ENCODE measurements at regions not wholly inside any gene's neighbourhood (a gene's known extent, or its start where the extent isn't known, plus 50 kb on each side); places are given as distances from the start of the nearest gene placed in this dataset.

GRCh38 chr18:27899893-27900292 is 277.0 kb downstream of the CDH2 start:
- Histone ChIP-seq H3K79me2 (ENCODE audit: low read depth) (no peaks in the 10 kb centered on the region), H3K4me3 (no peak overlapping the region), H3K4me2 (no peak overlapping the region), H2AFZ (no peak overlapping the region), H3K9me3 (ENCODE audit: insufficient read depth, low read depth) (no peaks in the 10 kb centered on the region), H3K9me2 (ENCODE audit: insufficient read depth) (no peaks in the 10 kb centered on the region), H3K36me3 (ENCODE audit: low read depth) (no peaks in the 10 kb centered on the region), H3K27ac (no peak overlapping the region), H4K20me1 (ENCODE audit: insufficient read depth) (no peaks in the 10 kb centered on the region), H3K4me1 (replicated peaks; ENCODE audit: insufficient read depth) (no peaks in the 10 kb centered on the region), H3K27me3 (ENCODE audit: insufficient read depth, low read depth) (no peaks in the 10 kb centered on the region), H3F3A (ENCODE audit: insufficient read depth, low read depth) (no peaks in the 10 kb centered on the region)
- DNase-seq, result no peak
- POLR2A ChIA-PET (ENCODE audit: unreplicated experiment), result no interaction called here
- BruUV-seq (replicated peaks), result no TSS peak
- TF ChIP-seq CTCF (conservative IDR thresholded peaks at IDR 0.05) (no peak), EZH2 (IDR thresholded peaks at IDR 0.05; ENCODE audit: low read depth) (no peak)
- intact Hi-C loops (cut with micrococcal nuclease; ENCODE audit: unreplicated experiment), result no loop called here
- CTCF ChIA-PET, result no interaction called here

GRCh38 chr18:27894746-27895145 is 282.2 kb downstream of the CDH2 start:
- H3K27ac ChIP-seq, result no peak overlapping the region
- no peaks in the 10 kb centered on the region for H3K9me2 ChIP-seq (ENCODE audit: insufficient read depth)
- no peak overlapping the region for H3K4me2 ChIP-seq
- CTCF ChIA-PET, result no interaction called here
- no peak overlapping the region for H3K4me3 ChIP-seq
- no peak for DNase-seq
- no peaks in the 10 kb centered on the region for H3K9me3 ChIP-seq (ENCODE audit: insufficient read depth, low read depth)
- H3K36me3 ChIP-seq (ENCODE audit: low read depth), result no peaks in the 10 kb centered on the region
- intact Hi-C loops (cut with micrococcal nuclease; ENCODE audit: unreplicated experiment), result no loop called here
- H3K79me2 ChIP-seq (ENCODE audit: low read depth), result no peaks in the 10 kb centered on the region
- BruUV-seq (replicated peaks), result no TSS peak
- no peak overlapping the region for H2AFZ ChIP-seq
- POLR2A ChIA-PET (ENCODE audit: unreplicated experiment), result no interaction called here
- H3K27me3 ChIP-seq (ENCODE audit: insufficient read depth, low read depth), result no peaks in the 10 kb centered on the region
- H3F3A ChIP-seq (ENCODE audit: insufficient read depth, low read depth), result no peaks in the 10 kb centered on the region
- H4K20me1 ChIP-seq (ENCODE audit: insufficient read depth), result no peaks in the 10 kb centered on the region
- H3K4me1 ChIP-seq (replicated peaks; ENCODE audit: insufficient read depth), result no peaks in the 10 kb centered on the region
- TF ChIP-seq CTCF (conservative IDR thresholded peaks at IDR 0.05) (no peak), EZH2 (IDR thresholded peaks at IDR 0.05; ENCODE audit: low read depth) (no peak)

GRCh38 chr18:27887711-27888495 is 289.0 kb downstream of the CDH2 start:
- Histone ChIP-seq H3K4me1 (replicated peaks; ENCODE audit: insufficient read depth) (no peaks in the 10 kb centered on the region), H3K27me3 (ENCODE audit: insufficient read depth, low read depth) (no peaks in the 10 kb centered on the region), H3K9me3 (ENCODE audit: insufficient read depth, low read depth) (no peaks in the 10 kb centered on the region), H3K36me3 (ENCODE audit: low read depth) (no peaks in the 10 kb centered on the region), H3K4me2 (no peak overlapping the region), H4K20me1 (ENCODE audit: insufficient read depth) (no peaks in the 10 kb centered on the region), H2AFZ (no peak overlapping the region), H3F3A (ENCODE audit: insufficient read depth, low read depth) (no peaks in the 10 kb centered on the region), H3K27ac (no peak overlapping the region), H3K9me2 (ENCODE audit: insufficient read depth) (no peaks in the 10 kb centered on the region), H3K79me2 (ENCODE audit: low read depth) (no peaks in the 10 kb centered on the region), H3K4me3 (no peak overlapping the region)
- TF ChIP-seq EZH2 (IDR thresholded peaks at IDR 0.05; ENCODE audit: low read depth), result no peak
- no peak for TF ChIP-seq CTCF (conservative IDR thresholded peaks at IDR 0.05)
- intact Hi-C loops (cut with micrococcal nuclease; ENCODE audit: unreplicated experiment), result no loop called here
- CTCF ChIA-PET, result no interaction called here
- BruUV-seq (replicated peaks), result no TSS peak
- POLR2A ChIA-PET (ENCODE audit: unreplicated experiment), result no interaction called here
- DNase-seq, result no peak

All from PC-9 (cell line).